Esophagus muscularis mucosa (tissue), 3 donors: ENCODE measurements at regions not wholly inside any gene's neighbourhood (a gene's known extent, or its start where the extent isn't known, plus 50 kb on each side); places are given as distances from the start of the nearest gene placed in this dataset.

Source experiments
- CTCF ChIP-seq, 3 experiments: fragments of 200-600 bp in 2 of 3; fragments of 450-650 bp in 1 of 3; sonication (generic) in 2 of 3; IDR thresholded peaks; one replicate each; pipeline ENCODE4 v1.5.1; 2017 to 2019; ENCODE audit warnings: antibody characterized with exemption in 3 of 3, mild to moderate bottlenecking in 2 of 3, moderate library complexity in 1 of 3
- POLR2AphosphoS5 ChIP-seq, 2 donors: sonication (generic); formaldehyde crosslinking; IDR thresholded peaks; one replicate each; pipeline ENCODE4 v1.6.1; 2017; ENCODE audit warnings: antibody characterized with exemption in 2 of 2

- TF ChIP-seq CTCF (IDR thresholded peaks at IDR 0.05): no peak
- TF ChIP-seq POLR2AphosphoS5 (IDR thresholded peaks at IDR 0.05): no peak
Measured at GRCh38 chr3:188006726-188007393, 147.1 kb upstream of the LPP start.
